ENCODE measurements at regions not wholly inside any gene's neighbourhood (a gene's known extent, or its start where the extent isn't known, plus 50 kb on each side); places are given as distances from the start of the nearest gene placed in this dataset.

- Mint-ChIP-seq H3K27ac (no peak overlapping the region), H3K27me3 (no peaks in the 10 kb centered on the region), H3K4me1 (no peaks in the 10 kb centered on the region), H3K36me3 (no peaks in the 10 kb centered on the region), H3K4me3 (no peak overlapping the region), H3K9me3 (peaks cover 0 to 2% (median 0%) of the 10 kb centered on the region in 3 donors)
- no peaks in the 10 kb centered on the region for H3K9me3 ChIP-seq
- H3K27me3 ChIP-seq (replicated peaks in 1 of 2; ENCODE audit: control insufficient read depth in 2 of 2, extremely low read depth in 1 of 2, insufficient read depth in 2 of 2, low read length in 1 of 2): no peaks in the 10 kb centered on the region
- H3K4me3 ChIP-seq (ENCODE audit: control insufficient read depth in 1 of 2, extremely low read depth in 1 of 2, low read length in 1 of 2): no peak overlapping the region
- H3K27ac ChIP-seq (ENCODE audit: low read length): no peak overlapping the region
- ATAC-seq (replicated peaks in 1 of 4) (no peak), DNase-seq (no peak)
- ChIA-PET POLR2A (no interaction called here), CTCF (no interaction called here)
- no peaks in the 10 kb centered on the region for H3K36me3 ChIP-seq (ENCODE audit: control insufficient read depth in 2 of 2, extremely low read depth in 1 of 2, insufficient read depth in 1 of 2, low read length in 1 of 2)
- no peaks in the 10 kb centered on the region for H3K4me1 ChIP-seq (ENCODE audit: control insufficient read depth in 1 of 2, extremely low read depth in 1 of 2, insufficient read depth in 2 of 2, low read length in 2 of 2)
- no CpG with 5 or more reads among the region's 3 CpGs for WGBS (ENCODE audit: insufficient coverage)
Measured at GRCh38 chr2:188884517-188884916, 89.7 kb upstream of the COL3A1 start.

GRCh38 chr2:188889187-188889586, 85.0 kb upstream of the COL3A1 start:
- no CpG with 5 or more reads among the region's 2 CpGs for WGBS (ENCODE audit: insufficient coverage)
- no peak overlapping the region for H3K27ac ChIP-seq (ENCODE audit: low read length)
- Mint-ChIP-seq H3K36me3 (no peaks in the 10 kb centered on the region), H3K9me3 (peaks cover 0 to 3% (median 0%) of the 10 kb centered on the region in 3 donors), H3K4me1 (no peaks in the 10 kb centered on the region), H3K27me3 (no peaks in the 10 kb centered on the region), H3K27ac (no peak overlapping the region), H3K4me3 (no peak overlapping the region)
- CTCF ChIA-PET: no interaction called here
- H3K4me3 ChIP-seq (ENCODE audit: control insufficient read depth in 1 of 2, extremely low read depth in 1 of 2, low read length in 1 of 2): no peak overlapping the region
- no peaks in the 10 kb centered on the region for H3K9me3 ChIP-seq
- no peaks in the 10 kb centered on the region for H3K4me1 ChIP-seq (ENCODE audit: control insufficient read depth in 1 of 2, extremely low read depth in 1 of 2, insufficient read depth in 2 of 2, low read length in 2 of 2)
- H3K27me3 ChIP-seq (replicated peaks in 1 of 2; ENCODE audit: control insufficient read depth in 2 of 2, extremely low read depth in 1 of 2, insufficient read depth in 2 of 2, low read length in 1 of 2): no peaks in the 10 kb centered on the region
- ATAC-seq (replicated peaks in 1 of 4): no peak
- no peak for DNase-seq
- no peaks in the 10 kb centered on the region for H3K36me3 ChIP-seq (ENCODE audit: control insufficient read depth in 2 of 2, extremely low read depth in 1 of 2, insufficient read depth in 1 of 2, low read length in 1 of 2)
- POLR2A ChIA-PET: interaction anchor here in 1 of 2 donors (0.7 kb wide), 1 partner anchor 29 kb away, joined by 4 read pairs; no protein-coding TSS in a partner anchor

- ChIA-PET POLR2A (no interaction called here), CTCF (no interaction called here)
Measured at GRCh38 chr2:188890755-188891154, 83.4 kb upstream of the COL3A1 start.

GRCh38 chr2:188892636-188893035, 81.5 kb upstream of the COL3A1 start:
- H3K27ac Mint-ChIP-seq: no peak overlapping the region
- Histone ChIP-seq H3K27me3 (replicated peaks in 1 of 2; ENCODE audit: control insufficient read depth in 2 of 2, extremely low read depth in 1 of 2, insufficient read depth in 2 of 2, low read length in 1 of 2) (no peaks in the 10 kb centered on the region), H3K4me3 (ENCODE audit: control insufficient read depth in 1 of 2, extremely low read depth in 1 of 2, low read length in 1 of 2) (no peak overlapping the region), H3K36me3 (ENCODE audit: control insufficient read depth in 2 of 2, extremely low read depth in 1 of 2, insufficient read depth in 1 of 2, low read length in 1 of 2) (no peaks in the 10 kb centered on the region), H3K9me3 (no peaks in the 10 kb centered on the region), H3K4me1 (ENCODE audit: control insufficient read depth in 1 of 2, extremely low read depth in 1 of 2, insufficient read depth in 2 of 2, low read length in 2 of 2) (no peaks in the 10 kb centered on the region), H3K27ac (ENCODE audit: low read length) (no peak overlapping the region)
- H3K27me3 Mint-ChIP-seq: no peaks in the 10 kb centered on the region
- no peaks in the 10 kb centered on the region for H3K4me1 Mint-ChIP-seq
- no peaks in the 10 kb centered on the region for H3K36me3 Mint-ChIP-seq
- DNase-seq (no peak), ATAC-seq (replicated peaks in 1 of 4) (no peak)
- POLR2A ChIA-PET: no interaction called here
- no peak overlapping the region for H3K4me3 Mint-ChIP-seq
- no CpG with 5 or more reads among the region's 1 CpG for WGBS (ENCODE audit: insufficient coverage)
- peaks cover 0 to 3% (median 0%) of the 10 kb centered on the region in 3 donors for H3K9me3 Mint-ChIP-seq
- CTCF ChIA-PET: no interaction called here

More at GRCh38 chr2:188890755-188891154, 83.4 kb upstream of the COL3A1 start:
- WGBS (ENCODE audit: insufficient coverage): 90% methylated on average over 2 of the region's 13 CpGs
- peaks cover 0 to 3% (median 0%) of the 10 kb centered on the region in 3 donors for H3K9me3 Mint-ChIP-seq
- no peak overlapping the region for H3K4me3 ChIP-seq (ENCODE audit: control insufficient read depth in 1 of 2, extremely low read depth in 1 of 2, low read length in 1 of 2)
- DNase-seq (no peak), ATAC-seq (replicated peaks in 1 of 4) (no peak)
- H3K4me1 ChIP-seq (ENCODE audit: control insufficient read depth in 1 of 2, extremely low read depth in 1 of 2, insufficient read depth in 2 of 2, low read length in 2 of 2): no peaks in the 10 kb centered on the region
- no peak overlapping the region for H3K4me3 Mint-ChIP-seq
- no peak overlapping the region for H3K27ac Mint-ChIP-seq
- H3K9me3 ChIP-seq: no peaks in the 10 kb centered on the region
- H3K4me1 Mint-ChIP-seq: no peaks in the 10 kb centered on the region
- H3K27me3 ChIP-seq (replicated peaks in 1 of 2; ENCODE audit: control insufficient read depth in 2 of 2, extremely low read depth in 1 of 2, insufficient read depth in 2 of 2, low read length in 1 of 2): no peaks in the 10 kb centered on the region
- no peaks in the 10 kb centered on the region for H3K36me3 ChIP-seq (ENCODE audit: control insufficient read depth in 2 of 2, extremely low read depth in 1 of 2, insufficient read depth in 1 of 2, low read length in 1 of 2)
- no peak overlapping the region for H3K27ac ChIP-seq (ENCODE audit: low read length)
- no peaks in the 10 kb centered on the region for H3K36me3 Mint-ChIP-seq
- no peaks in the 10 kb centered on the region for H3K27me3 Mint-ChIP-seq

GRCh38 chr2:188893972-188894371, 80.2 kb upstream of the COL3A1 start:
- H3K4me3 ChIP-seq (ENCODE audit: control insufficient read depth in 1 of 2, extremely low read depth in 1 of 2, low read length in 1 of 2): no peak overlapping the region
- no peaks in the 10 kb centered on the region for H3K36me3 Mint-ChIP-seq
- no peaks in the 10 kb centered on the region for H3K4me1 Mint-ChIP-seq
- ChIA-PET CTCF (interaction anchor here in 1 of 2 donors (1.1 kb wide), 1 partner anchor 9 kb away, joined by 3 read pairs; no protein-coding TSS in a partner anchor), POLR2A (no interaction called here)
- ATAC-seq (replicated peaks in 1 of 4): no peak
- no CpG with 5 or more reads among the region's 2 CpGs for WGBS (ENCODE audit: insufficient coverage)
- H3K4me1 ChIP-seq (ENCODE audit: control insufficient read depth in 1 of 2, extremely low read depth in 1 of 2, insufficient read depth in 2 of 2, low read length in 2 of 2): no peaks in the 10 kb centered on the region
- H3K36me3 ChIP-seq (ENCODE audit: control insufficient read depth in 2 of 2, extremely low read depth in 1 of 2, insufficient read depth in 1 of 2, low read length in 1 of 2): no peaks in the 10 kb centered on the region
- H3K27ac Mint-ChIP-seq: no peak overlapping the region
- no peaks in the 10 kb centered on the region for H3K9me3 ChIP-seq
- no peaks in the 10 kb centered on the region for H3K27me3 ChIP-seq (replicated peaks in 1 of 2; ENCODE audit: control insufficient read depth in 2 of 2, extremely low read depth in 1 of 2, insufficient read depth in 2 of 2, low read length in 1 of 2)
- H3K9me3 Mint-ChIP-seq: peaks cover 0 to 3% (median 0%) of the 10 kb centered on the region in 3 donors
- DNase-seq: no peak
- H3K4me3 Mint-ChIP-seq: no peak overlapping the region
- H3K27me3 Mint-ChIP-seq: no peaks in the 10 kb centered on the region
- no peak overlapping the region for H3K27ac ChIP-seq (ENCODE audit: low read length)

- no peak overlapping the region for H3K27ac ChIP-seq (ENCODE audit: low read length)
- Mint-ChIP-seq H3K9me3 (peaks cover 0 to under 1% (median 0%) of the 10 kb centered on the region in 3 donors), H3K27ac (no peak overlapping the region), H3K27me3 (no peaks in the 10 kb centered on the region), H3K4me1 (no peaks in the 10 kb centered on the region), H3K4me3 (no peak overlapping the region), H3K36me3 (no peaks in the 10 kb centered on the region)
- no peaks in the 10 kb centered on the region for H3K27me3 ChIP-seq (replicated peaks in 1 of 2; ENCODE audit: control insufficient read depth in 2 of 2, extremely low read depth in 1 of 2, insufficient read depth in 2 of 2, low read length in 1 of 2)
- H3K36me3 ChIP-seq (ENCODE audit: control insufficient read depth in 2 of 2, extremely low read depth in 1 of 2, insufficient read depth in 1 of 2, low read length in 1 of 2): no peaks in the 10 kb centered on the region
- no peak overlapping the region for H3K4me3 ChIP-seq (ENCODE audit: control insufficient read depth in 1 of 2, extremely low read depth in 1 of 2, low read length in 1 of 2)
- CTCF ChIA-PET: no interaction called here
- ATAC-seq (replicated peaks in 1 of 4) (no peak), DNase-seq (no peak)
- no peaks in the 10 kb centered on the region for H3K9me3 ChIP-seq
- H3K4me1 ChIP-seq (ENCODE audit: control insufficient read depth in 1 of 2, extremely low read depth in 1 of 2, insufficient read depth in 2 of 2, low read length in 2 of 2): no peaks in the 10 kb centered on the region
- POLR2A ChIA-PET: no interaction called here
Measured at GRCh38 chr2:188894979-188895378, 79.2 kb upstream of the COL3A1 start.

GRCh38 chr2:188897096-188897495, 77.1 kb upstream of the COL3A1 start:
- Histone ChIP-seq H3K9me3 (no peaks in the 10 kb centered on the region), H3K27me3 (replicated peaks in 1 of 2; ENCODE audit: control insufficient read depth in 2 of 2, extremely low read depth in 1 of 2, insufficient read depth in 2 of 2, low read length in 1 of 2) (no peaks in the 10 kb centered on the region), H3K36me3 (ENCODE audit: control insufficient read depth in 2 of 2, extremely low read depth in 1 of 2, insufficient read depth in 1 of 2, low read length in 1 of 2) (no peaks in the 10 kb centered on the region), H3K4me3 (ENCODE audit: control insufficient read depth in 1 of 2, extremely low read depth in 1 of 2, low read length in 1 of 2) (no peak overlapping the region), H3K27ac (ENCODE audit: low read length) (no peak overlapping the region), H3K4me1 (ENCODE audit: control insufficient read depth in 1 of 2, extremely low read depth in 1 of 2, insufficient read depth in 2 of 2, low read length in 2 of 2) (no peaks in the 10 kb centered on the region)
- ChIA-PET CTCF (no interaction called here), POLR2A (no interaction called here)
- no peak for DNase-seq
- H3K9me3 Mint-ChIP-seq: no peaks in the 10 kb centered on the region
- H3K27me3 Mint-ChIP-seq: no peaks in the 10 kb centered on the region
- H3K36me3 Mint-ChIP-seq: no peaks in the 10 kb centered on the region
- no peak for ATAC-seq (replicated peaks in 1 of 4)
- WGBS (ENCODE audit: insufficient coverage): 60% methylated on average over 2 of the region's 3 CpGs
- H3K27ac Mint-ChIP-seq: no peak overlapping the region
- no peaks in the 10 kb centered on the region for H3K4me1 Mint-ChIP-seq
- H3K4me3 Mint-ChIP-seq: no peak overlapping the region
